Stimulated activated CD4-positive, alpha-beta T cell treated with anti-CD3 and anti-CD28 coated beads, Interleukin-2, amount 100 ng/mL, for 48 hours (primary cell): ENCODE measurements at regions not wholly inside any gene's neighbourhood (a gene's known extent, or its start where the extent isn't known, plus 50 kb on each side); places are given as distances from the start of the nearest gene placed in this dataset.
"Not testable (repeated sequence)": the region's sequence is repeated elsewhere in the genome, so short reads cannot be mapped to it uniquely, and the experiment has no call there.

Experiments used
- DNase-seq, 2 donors: peaks; one replicate each; pipeline ENCODE4 v3.0.0-alpha.2; 2020

DNA sequence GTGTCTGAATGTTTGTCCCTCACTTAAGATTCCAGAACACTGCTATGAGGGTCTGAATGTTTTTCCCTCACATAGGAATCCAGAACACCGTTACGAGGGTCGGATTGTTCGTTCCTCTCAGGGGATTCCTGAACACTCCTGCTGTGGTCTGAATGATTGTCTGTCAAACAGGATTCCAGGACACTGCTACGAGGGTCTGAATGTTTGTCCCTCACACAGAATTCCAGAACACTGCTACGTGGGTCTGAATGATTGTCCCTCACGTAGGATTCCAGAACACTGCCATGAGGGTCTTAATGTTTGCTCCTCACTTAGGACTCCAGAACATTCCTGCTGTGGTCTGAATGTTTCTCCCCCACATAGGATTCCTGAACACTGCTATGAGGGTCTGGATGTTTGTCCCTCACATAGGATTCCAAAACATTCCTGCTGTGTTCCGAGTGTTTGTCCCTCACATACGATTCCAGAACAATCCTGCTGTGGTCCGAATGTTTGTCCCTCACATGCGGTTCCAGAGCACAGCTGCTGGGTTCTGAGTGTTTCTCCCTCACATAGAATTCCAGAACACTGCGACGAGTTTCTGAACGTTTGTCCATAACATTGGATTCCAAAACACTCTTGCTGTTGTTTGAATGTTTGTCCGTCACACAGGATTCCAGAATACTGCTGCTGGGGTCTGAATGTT, 199.5 kb downstream of the FOXD4L6 start:
- no peak for DNase-seq

DNA sequence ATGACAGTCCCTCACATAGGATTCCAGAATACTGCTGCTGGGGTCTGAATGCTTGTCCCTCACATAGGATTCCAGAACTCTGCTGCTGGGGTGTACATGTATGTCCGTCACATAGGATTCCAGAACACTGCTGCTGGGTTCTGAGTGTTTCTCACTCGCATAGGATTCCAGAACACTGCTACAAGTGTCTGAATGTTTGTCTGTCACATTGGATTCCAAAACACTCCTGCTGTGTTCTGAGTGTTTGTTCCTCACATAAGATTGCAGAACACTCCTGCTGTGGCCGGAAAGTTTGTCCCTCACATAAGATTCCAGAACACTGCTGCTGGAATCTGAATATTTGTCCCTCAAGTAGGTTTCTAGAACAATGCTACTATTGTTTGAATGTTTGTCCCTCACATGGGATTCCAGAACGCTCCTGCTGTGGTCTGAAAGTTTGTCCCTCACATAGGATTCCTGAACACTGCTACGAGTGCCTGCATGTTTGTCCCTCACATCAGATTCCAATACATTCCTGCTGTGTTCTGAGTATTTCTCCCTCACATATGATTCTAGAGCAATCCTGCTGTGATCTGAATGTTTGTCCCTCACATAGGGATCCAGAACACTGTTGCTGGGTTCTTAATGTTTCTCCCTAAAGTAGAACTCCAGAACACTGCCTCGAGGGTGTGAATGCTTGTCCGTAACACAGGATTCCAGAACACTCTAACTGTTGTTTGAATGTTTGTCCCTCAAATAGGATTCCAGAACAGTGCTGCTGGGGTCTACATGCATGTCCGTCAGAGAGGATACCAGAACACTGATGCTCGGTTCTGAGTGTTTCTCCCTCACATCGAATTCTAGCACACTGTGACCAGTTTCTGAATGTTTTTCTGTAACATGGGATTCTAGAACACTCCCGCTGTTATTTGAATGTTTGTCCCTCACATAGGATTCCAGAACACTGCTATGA, 200.4 kb downstream of the FOXD4L6 start:
- no peak for DNase-seq

DNA sequence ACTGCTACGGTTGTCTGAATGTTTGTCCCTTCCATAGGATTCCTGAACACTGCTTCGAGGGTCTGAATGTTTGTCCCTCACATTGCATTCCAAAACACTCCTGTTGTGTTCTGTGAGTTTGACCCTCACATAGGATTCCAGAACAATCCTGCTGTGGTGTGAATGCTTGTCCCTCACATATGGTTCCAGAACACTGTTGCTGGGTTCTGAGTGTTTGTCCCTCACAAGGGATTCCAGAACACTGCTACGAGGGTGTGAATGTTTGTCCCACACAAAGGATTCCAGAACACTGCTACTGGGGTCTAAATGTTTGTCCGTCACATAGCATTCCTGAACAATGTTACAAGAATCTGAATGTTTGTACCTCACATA, 201.2 kb downstream of the FOXD4L6 start:
- DNase-seq, result no peak

DNA sequence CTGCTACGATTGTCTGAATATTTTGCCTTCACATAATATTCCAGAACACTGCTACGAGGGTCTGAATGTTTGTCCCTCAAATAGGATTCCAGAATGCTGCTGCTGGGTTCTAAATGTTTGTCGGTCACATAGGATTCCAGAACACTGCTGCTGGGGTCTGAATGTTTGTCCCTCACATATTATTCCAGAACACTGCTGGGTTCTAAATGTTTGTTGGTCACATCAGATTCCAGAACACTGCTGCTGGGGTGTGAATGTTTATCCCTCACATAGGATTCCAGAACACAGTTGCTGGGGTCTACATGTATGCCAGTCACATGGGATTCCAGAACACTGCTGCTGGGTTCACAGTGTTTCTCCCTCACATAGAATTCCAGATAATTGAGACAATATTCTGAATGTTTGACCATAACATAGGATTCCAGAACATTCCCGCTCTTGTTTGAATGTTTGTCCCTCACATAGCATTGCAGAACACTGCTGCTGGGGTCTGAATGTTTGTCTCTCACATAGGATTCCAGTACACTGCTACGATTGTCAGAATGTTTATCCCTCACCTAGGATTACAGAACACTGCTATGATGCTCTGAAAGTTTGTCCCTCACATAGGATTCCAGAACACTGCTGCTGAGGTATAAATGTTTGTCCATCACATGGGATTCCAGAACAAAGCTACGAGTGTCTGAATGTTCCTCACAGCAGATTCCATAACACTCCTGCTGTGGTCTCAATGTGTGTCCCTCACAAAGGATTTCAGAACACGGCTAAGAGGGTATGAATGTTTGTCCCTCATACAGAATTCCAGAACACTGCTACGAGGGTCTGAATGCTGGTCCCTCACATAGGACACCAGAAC, 201.8 kb downstream of the FOXD4L6 start:
- no peak for DNase-seq

DNA sequence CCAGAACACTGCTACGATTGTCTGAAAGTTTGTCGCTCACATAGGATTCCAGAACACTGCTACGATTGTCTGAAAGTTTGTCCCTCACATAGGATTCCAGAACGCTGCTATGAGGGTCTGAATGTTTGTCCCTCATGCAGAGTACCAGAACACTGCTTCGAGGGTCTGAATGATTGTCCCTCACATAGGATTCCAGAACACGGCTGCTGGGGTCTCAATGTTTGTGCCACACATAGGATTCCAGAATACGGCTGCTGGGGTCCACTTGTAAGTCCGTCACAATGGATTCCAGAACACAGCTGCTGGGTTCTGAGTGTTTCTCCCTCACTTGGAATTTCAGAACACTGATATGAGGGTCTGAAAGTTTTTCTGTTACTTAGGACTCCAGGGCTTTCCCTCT, 203.3 kb downstream of the FOXD4L6 start:
- no peak for DNase-seq

DNA sequence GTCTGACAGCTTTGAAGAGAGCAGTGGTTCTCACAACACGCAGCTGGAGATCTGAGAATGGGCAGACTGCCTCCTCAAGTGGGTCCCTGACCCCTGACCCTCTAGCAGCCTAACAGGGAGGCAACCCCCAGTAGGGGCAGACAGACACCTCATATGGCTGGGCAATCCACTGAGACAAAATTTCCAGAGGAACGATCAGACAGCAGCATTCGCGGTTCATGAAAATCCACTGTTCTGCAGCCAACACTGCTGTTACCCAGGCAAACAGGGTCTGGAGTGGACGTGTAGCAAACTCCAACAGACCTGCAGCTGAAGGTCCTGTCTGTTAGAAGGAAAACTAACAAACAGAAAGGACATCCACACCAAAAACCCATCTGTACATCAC, 212.1 kb downstream of the FOXD4L6 start:
- DNase-seq, result not testable (repeated sequence)

DNA sequence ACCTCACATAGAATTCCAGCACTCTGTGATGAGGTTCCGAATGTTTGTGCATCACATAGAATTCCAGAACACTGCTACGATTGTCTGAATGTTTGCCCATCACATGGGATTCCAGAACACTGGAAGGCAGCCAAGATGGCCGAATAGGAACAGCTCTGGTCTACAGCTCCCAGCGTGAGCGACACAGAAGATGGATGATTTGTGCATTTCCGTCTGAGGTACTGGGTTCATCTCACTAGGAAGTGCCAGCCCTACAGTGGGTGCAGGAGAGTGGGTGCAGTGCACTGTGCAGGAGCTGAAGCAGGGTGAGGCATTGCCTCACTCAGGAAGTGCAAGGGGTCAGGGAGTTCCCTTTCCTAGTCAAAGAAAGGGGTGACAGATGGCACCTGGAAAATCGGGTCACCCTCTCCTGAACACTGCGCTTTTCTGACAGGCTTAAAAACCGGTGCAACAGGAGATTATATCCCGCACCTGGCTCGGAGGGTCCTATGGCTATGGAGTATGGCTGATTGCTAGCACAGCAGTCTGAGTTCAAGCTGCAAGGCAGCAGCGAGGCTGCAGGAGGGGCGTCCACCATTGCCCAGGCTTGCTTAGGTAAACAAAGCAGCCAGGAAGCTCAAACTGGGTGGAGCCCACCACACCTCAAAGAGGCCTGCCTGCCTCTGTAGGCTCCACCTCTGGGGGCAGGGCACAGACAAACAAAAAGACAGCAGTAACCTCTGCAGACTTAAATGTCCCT, 212.7 kb downstream of the FOXD4L6 start:
- not testable (repeated sequence) for DNase-seq

DNA sequence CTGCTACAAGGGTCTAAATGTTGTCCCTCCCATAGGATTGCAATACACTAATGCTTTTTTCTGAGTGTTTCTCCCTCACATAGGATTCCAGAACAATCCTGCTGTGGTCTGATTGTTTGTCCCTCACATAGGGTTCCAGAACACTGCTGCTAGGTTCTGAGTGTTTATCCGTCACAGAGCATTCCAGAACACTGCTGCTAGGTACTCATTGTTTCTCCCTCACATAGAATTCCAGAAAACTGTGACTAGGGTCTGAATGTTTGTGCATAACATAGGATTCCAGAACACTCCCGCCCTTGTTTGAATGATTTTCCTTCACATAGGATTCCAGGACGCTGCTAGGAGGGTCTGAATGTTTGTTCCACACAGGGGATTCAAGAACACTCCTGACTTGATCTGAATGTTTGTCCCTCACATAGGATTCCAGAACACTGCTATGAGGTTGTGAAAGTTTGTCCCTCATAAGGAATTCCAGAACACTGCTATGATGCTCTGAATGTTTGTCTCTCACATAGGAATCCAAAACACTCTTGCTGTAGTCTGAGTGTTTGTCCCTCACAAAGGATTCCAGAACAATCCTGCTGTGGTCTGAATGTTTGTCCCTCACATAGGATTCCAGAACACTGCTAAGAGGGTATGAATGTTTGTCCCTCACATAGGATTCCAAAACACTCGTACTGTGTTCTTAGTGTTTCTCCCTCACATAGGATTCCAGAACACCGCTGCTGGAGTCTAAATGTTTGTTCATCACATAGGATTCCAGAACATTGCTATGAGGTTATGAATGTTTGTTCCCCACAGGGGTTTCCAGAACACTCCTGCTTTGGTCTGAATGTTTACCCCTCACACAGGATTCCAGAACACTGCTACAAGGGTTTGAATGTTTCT, 213.5 kb downstream of the FOXD4L6 start:
- DNase-seq, result no peak

DNA sequence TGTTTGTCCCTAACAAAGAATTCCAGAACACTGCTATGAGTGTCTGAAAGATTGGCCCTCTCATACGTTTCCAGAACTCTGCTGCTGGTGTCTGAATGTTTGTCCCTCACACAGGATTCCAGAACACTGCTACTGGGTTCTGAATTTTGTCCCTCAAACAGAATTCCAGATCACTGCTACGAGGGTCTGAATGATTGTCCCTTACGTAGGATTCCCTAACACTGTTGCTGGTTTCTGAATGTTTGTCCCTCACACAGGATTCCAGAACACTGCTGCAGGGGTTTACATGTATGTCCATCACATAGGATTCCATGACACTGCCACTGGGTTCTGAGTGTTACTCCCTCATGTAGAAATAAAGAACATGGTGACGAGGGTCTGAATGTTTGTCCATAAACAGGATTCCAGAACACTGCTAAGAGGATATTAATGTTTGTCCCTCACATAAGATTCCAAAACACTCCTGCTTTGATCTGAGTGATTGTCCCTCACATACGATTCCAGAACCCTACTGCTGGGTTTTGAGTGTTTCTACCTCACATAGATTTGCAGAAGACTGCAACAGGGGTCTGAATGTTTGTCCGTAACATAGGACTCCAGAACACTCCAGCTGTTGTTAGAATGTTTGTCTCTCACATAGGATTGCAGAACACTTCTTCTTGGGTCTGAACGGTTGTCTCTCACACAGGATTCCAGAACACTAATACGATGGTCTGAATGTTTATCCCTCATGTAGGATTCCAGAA, 214.4 kb downstream of the FOXD4L6 start:
- no peak for DNase-seq

DNA sequence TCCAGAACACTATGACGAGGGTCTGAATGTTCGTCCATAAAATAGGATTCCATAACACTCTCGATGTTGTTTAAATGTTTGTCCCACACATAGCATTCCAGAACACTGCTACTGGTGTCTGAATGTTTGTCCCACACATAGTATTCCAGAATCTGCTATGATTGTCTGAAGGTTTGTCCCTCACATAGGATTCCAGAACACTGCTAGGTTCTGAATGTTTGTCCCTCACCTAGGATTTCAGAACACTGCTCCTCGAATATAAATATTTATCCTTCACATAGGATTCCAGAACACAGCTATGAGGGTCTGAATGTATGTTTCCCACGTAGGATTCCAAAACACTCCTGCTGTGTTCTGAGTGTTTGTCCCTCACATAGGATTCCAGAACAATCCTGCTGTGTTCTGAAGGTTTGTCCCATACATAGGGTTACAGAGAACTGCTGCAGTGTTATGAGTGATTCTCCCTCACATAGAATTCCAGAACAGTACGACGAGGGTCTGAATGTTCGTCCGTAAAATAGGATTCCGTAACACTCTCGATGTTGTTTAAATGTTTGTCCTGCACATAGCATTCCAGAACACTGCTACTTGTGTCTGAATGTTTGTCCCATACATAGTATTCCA, 215.3 kb downstream of the FOXD4L6 start:
- no peak for DNase-seq

DNA sequence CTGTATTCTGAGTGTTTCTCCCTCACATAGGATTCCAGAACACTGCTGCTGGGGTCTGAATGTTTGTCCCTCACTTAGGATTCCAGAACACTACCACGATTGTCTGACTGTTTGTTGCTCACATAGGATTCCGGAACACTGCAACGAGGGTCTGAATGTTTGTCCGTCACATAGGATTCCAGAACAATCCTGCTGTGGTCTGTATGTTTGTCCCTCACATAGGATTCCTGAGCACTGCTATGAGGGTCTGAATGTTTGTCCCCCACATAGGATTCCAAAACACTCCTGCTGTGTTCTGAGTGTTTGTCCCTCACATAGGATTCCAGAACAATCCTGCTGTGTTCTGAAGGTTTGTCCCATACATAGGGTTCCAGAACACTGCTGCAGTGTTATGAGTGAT, 215.8 kb downstream of the FOXD4L6 start:
- DNase-seq, result not testable (repeated sequence)

DNA sequence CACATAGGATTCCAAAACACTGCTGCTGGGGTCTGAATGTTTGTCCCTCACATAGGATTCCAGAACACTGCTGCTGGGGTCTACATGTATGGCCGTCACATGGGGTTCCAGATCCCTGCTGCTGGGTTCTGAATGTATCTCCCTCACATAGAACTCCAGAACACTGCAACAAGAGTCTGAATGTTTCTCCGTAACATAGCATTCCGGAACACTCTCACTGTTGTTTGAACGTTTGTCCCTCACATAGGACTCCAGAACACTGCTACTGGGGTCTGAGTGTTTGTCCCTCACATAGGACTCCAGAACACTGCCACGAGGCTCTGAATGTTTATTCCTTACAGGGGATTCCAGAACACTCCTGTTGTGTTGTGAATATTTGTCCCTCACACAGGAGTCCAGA, 216.8 kb downstream of the FOXD4L6 start:
- no peak for DNase-seq

DNA sequence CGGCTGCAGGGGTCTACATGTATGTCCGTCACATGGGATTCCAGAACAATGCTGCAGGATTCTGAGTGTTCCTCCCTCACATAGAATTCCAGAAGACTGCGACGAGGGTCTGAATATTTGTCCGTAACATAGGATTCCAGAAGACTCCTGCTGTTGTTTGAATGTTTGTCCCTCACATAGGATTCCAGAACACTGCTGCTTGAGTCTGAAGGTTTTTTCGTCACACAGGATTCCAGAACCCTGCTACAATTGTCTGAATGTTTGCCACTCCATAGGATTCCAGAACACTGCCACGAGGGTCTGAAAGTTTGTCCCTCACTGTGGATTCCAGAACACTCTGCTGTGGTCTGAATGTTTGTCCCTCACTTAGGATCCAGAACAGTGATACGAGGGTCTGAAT, 217.5 kb downstream of the FOXD4L6 start:
- DNase-seq, result not testable (repeated sequence)

DNA sequence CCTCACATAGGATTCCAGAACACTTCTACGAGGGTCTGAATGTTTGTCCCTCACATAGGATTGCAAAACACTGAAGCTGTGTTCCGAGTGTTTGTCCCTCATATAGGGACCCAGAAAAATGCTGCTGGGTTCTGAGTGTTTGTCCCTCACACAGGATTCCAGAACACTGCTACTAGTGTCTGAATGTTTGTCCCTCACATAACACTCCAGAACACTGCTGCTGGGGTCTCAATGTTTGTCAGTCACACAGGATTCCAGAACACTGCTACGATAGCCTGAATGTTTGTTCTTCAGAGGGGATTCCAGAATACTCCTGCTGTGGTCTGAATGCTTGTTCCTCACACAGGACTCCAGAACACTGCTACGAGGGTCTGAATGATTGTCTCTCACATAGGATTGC, 218.7 kb downstream of the FOXD4L6 start:
- no peak for DNase-seq

DNA sequence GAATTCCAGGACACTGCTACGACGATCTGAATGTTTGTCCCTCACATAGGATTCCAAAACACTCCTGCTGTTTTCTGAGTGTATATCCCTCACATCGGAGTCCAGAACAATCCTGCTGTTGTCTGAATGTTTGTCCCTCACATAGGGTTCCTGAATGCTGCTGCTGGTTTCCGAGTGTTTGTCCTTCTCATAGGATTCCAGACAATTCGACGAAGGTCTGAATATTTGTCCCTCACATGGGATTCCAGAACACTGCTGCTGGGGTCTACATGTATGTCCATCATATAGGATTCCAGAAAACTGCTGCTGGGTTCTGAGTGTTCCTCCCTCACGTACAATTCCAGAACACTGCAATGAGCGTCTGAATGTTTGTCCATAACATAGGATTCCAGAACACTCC, 219.4 kb downstream of the FOXD4L6 start:
- DNase-seq, result not testable (repeated sequence)

DNA sequence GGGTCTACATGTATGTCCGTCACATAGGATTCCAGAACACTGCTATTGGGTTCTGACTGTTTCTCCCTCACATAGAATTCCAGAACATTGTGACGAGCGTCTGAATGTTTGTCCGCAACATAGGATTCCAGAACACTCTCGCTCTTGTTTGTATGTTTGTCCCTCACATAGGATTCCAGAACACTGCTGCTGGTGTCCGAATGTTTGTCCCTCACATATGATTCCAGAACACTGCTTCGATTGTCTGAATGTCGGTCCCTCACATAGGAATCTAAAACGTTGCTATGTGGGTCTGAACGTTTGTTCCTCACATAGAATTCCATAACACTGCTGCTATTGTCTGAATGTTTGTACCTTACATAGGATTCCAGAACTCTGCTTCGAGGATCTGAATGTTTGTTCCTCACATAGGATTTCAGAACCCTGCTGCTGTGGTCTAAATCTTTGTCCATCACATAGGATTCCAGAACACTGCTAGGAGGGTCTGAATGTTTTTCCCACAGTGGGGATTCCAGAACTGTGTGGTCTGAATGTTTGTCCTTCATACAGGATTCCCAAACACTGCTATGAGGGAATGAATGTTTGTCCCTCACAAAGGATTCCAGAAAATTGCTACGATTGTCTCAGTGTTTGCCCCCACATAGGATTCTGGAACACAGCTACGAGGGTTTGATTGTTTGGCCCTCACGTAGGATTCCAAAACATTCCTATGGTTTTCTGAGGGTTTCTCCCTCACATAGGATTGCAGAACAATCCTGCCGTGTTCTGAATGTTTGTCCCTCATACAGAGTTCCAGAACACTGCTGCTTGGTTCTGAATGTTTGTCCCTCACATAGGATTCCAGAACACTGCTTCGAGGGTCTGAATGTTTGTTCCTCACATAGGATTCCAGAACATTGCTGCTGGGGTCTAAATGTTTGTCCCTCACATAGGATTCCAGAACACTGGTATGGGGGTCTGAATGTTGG, 220.5 kb downstream of the FOXD4L6 start:
- DNase-seq, result no peak

DNA sequence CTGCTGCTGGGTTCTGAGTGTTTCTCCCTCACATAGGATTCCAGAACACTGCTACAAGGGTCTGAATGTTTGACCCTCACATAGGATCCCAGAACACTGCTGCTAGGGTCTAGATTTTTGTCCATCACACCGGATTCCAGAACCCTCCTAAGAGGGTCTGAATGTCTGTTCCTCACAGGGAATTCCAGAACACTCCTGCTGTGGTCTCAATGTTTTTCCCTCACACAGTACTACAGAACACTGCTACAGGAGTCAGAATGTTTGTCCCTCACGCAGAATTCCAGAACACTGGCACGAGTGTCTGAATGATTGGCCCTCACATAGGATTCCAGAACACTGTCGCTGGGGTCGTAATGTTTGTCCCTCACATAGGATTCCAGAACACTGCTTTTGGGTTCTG, 221.6 kb downstream of the FOXD4L6 start:
- DNase-seq, result not testable (repeated sequence)

DNA sequence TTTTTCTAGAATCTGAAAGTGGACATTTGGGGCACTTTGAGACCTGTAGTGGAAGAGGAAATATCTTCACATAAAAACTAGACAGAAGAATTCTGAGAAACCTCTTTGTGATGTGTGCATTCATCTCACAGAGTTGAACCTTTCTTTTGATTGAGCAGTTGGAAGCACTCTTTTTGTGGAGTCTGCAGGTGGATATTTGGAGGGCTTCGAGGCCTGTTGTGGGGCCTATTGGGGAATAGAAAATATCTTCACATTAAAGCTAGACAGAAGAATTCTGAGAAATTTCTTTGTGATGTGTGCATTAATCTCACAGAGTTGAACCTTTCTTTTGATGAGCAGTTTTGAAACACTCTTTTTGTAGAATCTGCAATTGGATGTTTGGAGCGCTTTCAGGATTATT, 236.2 kb downstream of the FOXD4L6 start:
- not testable (repeated sequence) for DNase-seq

DNA sequence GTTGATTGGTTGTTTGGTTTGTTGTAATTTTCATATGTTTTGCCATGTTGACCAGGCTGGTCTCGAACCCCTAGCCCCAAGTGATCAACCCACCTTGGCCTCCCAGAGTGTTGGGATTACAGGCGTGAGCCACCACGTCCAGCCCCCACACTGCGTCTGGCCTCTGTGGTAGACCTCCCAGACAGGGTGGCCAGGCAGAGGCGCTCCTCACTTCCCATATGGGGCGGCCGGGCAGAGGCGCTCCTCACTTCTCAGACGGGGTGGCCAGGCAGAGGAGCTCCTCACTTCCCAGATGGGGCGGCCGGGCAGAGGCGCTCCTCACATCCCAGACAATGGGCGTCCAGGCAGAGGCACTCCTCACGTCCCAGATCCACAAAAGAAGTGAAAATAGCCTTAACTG, 242.6 kb downstream of the FOXD4L6 start:
- DNase-seq, result not testable (repeated sequence)
